VCaP (cell line): ENCODE measurements at regions not wholly inside any gene's neighbourhood (a gene's known extent, or its start where the extent isn't known, plus 50 kb on each side); places are given as distances from the start of the nearest gene placed in this dataset.

Experiments
- H3K27ac ChIP-seq: fragments of 450-650 bp; 2 replicates; pipeline ENCODE4 v1.5.1; 2017
- TF ChIP-seq, protein P1 (sequence below): fragments of 450-650 bp; conservative IDR thresholded peaks from 2 replicates; pipeline ENCODE4 v1.5.1; 2017; ENCODE audit warnings: mild to moderate bottlenecking, moderate library complexity

DNA sequence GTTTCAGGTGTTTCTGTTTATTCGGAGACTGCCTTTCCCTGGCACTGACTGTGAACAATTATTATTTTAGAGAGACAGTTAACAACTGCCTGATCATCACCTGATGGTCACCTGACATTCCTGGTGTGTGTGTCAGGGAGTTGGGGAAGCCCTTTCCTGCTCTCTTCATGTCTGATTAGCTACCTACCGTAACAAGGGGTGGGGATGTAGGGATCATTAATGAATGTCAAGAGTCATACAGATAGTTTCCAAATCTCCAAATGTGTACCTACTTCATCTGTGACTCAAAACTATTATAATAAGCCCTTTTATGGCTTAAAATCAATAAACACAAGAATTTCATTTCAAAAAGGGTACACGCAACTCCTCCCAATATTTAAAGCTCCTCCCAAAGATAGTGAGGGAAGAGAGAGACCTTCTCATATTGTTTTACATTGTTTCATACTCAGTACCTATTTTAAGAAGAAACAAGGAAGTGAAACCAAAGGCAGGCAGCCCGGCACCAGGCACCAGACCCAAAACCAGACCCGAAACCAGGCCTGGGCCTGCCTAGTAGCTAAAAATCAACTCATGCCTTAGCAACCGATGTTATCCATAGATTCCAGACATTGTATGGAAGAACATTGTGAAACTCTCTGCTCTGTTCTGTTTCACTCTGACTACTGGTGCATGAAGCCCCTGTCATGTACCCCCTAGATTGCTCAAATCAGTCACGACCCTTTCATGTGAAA is 844.9 kb upstream of the ALCAM start:
- TF ChIP-seq, protein P1, sequence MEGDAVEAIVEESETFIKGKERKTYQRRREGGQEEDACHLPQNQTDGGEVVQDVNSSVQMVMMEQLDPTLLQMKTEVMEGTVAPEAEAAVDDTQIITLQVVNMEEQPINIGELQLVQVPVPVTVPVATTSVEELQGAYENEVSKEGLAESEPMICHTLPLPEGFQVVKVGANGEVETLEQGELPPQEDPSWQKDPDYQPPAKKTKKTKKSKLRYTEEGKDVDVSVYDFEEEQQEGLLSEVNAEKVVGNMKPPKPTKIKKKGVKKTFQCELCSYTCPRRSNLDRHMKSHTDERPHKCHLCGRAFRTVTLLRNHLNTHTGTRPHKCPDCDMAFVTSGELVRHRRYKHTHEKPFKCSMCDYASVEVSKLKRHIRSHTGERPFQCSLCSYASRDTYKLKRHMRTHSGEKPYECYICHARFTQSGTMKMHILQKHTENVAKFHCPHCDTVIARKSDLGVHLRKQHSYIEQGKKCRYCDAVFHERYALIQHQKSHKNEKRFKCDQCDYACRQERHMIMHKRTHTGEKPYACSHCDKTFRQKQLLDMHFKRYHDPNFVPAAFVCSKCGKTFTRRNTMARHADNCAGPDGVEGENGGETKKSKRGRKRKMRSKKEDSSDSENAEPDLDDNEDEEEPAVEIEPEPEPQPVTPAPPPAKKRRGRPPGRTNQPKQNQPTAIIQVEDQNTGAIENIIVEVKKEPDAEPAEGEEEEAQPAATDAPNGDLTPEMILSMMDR: no peak
- no peak overlapping the region for H3K27ac ChIP-seq

DNA sequence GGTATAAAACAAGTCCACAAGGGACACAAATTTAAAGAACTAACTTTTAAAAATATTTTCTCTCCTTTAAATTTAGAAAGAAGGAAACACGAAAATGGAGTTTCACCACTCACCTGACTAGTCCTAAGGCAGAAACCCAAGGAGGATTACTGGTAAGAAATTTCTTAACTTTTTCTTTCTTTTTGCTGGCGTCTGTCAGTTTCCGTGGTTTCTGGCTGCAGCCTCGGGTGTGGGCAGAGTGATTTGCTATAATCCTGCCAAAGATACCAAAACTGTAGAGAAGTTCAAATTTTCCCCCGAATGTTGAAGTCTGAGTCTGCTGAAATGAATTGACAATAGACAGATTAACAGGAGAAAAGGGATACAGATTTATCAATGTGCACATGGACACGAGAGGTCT is 843.6 kb upstream of the ALCAM start:
- H3K27ac ChIP-seq: no peak overlapping the region
- TF ChIP-seq, protein P1: no peak

DNA sequence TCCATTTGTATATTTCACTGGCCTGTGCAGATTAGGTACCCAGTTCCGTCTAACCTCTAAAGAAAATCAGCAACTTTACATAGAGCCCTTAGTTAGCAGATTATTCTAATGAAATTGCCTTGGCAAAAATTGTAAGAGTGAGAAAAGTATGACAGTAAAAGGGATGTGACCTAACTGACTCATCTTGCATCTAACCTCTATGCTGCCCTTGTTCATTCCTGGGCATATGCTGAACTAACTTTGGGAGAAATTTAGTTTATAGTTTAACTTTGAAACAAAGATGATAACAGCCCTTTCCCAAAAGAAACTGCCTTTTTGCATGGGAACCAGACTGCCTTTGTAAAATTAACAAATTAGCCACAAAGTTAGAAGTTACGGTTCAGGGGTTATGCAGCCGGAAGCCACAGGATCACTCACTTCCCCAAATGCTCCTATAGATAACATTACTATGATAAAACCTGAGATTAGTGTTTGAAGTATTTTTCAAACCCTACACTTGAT is 839.8 kb upstream of the ALCAM start:
- TF ChIP-seq, protein P1: no peak
- H3K27ac ChIP-seq: no peak overlapping the region

DNA sequence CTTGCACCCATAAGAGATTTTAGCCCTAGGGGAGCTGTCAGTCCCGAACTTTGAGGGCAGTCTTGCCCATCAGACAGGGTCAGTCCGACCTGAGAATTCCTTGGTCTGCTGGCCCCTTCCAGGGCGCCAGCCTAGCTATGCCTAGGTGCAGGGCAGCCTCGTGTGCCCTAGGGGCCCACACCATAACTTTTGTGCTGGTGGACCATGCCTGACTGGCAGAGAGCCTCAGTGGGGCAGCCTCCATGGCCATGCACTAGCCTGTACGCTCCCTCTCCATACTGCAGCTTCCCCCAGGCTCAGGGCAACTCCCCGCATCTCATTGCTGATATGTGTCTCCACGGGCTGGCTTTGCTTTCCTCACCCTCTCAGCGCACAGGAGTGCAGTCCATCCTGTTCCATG is 835.8 kb upstream of the ALCAM start:
- TF ChIP-seq, protein P1: no peak
- H3K27ac ChIP-seq: no peak overlapping the region

DNA sequence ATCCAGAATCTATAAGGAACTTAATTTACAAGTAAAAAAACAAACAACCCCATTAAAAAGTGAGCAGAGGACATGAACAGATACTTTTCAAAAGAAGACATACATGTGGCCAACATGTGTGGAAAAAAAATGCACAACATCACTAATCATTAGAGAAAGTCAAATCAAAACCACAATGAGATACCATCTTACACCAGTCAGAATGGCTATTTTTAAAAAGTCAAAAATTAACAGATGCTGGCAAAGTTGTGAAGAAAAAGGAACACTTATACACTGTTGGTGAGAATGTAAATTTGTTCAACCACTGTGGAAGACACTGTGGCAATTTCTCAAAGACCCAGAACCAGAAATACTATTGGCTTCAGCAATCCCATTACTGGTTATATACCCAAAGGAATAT is 830.0 kb upstream of the ALCAM start:
- no peak overlapping the region for H3K27ac ChIP-seq
- TF ChIP-seq, protein P1: no peak

DNA sequence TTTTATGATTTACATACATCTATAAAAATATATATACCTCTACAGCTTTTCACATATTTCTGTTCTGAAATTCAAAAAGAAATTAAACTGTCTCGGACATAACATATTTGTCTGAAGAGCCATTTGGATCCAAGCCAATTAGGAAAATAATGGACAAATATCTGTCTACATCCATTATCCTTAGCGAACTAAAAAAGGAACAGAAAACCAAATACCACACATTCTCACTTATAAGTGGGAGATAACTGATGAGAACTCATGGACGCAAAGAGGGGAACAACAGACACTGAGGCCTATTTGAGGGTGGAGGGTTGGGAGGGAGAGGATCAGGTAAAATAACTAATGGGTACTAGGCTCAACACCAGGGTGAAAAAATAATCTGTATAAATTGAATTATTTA is 829.4 kb upstream of the ALCAM start:
- H3K27ac ChIP-seq: no peak overlapping the region
- TF ChIP-seq, protein P1: no peak

DNA sequence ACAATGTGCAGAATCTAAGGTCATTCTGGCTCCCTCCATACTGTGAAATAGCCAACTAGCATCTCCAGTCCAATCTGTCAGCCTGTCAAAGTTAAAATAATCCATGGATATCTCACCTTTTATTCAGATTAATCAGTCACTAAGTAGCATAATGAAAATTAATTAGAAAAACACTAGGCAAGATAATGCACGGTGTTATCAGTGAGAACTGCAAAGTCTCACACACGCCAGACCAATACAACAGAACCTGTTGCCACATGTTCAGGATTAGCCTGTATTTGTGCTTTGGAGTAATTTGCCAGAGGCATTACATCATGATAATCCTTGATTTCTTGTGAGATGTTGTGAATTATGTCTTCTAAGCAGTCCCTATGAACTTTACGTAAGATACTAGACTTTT is 820.4 kb upstream of the ALCAM start:
- H3K27ac ChIP-seq: no peak overlapping the region

More for the DNA sequence above, 820.4 kb upstream of the ALCAM start:
- TF ChIP-seq, protein P1: no peak
